Gastroesophageal sphincter (tissue), 4 donors: ENCODE measurements at regions not wholly inside any gene's neighbourhood (a gene's known extent, or its start where the extent isn't known, plus 50 kb on each side); places are given as distances from the start of the nearest gene placed in this dataset.

ENCODE experiments used
- ATAC-seq: fragments of 150-250 bp; one replicate; pipeline ENCODE4 v1.9.1; 2016; ENCODE audit warnings: mild to moderate bottlenecking, moderate library complexity
- H3K27ac ChIP-seq, 4 donors: fragments of 200-600 bp; sonication (generic) in 3 of 4; 1 replicate in 3 of 4; 2 replicates in 1 of 4; pipeline ENCODE4 v1.5.1; 2016 to 2019
- H3K27me3 ChIP-seq: fragments of 200-600 bp; sonication (generic); one replicate; pipeline ENCODE4 v1.5.1; 2019
- H3K36me3 ChIP-seq, 2 donors: fragments of 200-600 bp; sonication (generic); one replicate each; pipeline ENCODE4 v1.5.1; 2019; ENCODE audit warnings: control low read depth in 1 of 2
- H3K4me1 ChIP-seq, 3 donors: fragments of 200-600 bp; sonication (generic); 1 replicate in 2 of 3; 2 replicates in 1 of 3; pipeline ENCODE4 v1.5.1; 2016 to 2019; ENCODE audit warnings: control low read depth in 2 of 3
- H3K4me3 ChIP-seq, 2 donors: fragments of 200-600 bp; sonication (generic); one replicate each; pipeline ENCODE4 v1.5.1; 2019; ENCODE audit warnings: mild to moderate bottlenecking in 1 of 2, moderate library complexity in 1 of 2
- H3K9me3 ChIP-seq, 3 donors: fragments of 200-600 bp; sonication (generic); one replicate each; pipeline ENCODE4 v1.5.1; 2017 to 2019; ENCODE audit warnings: control low read depth in 2 of 3
- EP300 ChIP-seq: sonication (generic); formaldehyde crosslinking; IDR thresholded peaks from one replicate; pipeline ENCODE4 v1.6.1; 2017; ENCODE audit warnings: antibody characterized with exemption, mild to moderate bottlenecking
- POLR2A ChIP-seq, 2 donors: fragments of 450-650 bp; IDR thresholded peaks; one replicate each; pipeline ENCODE4 v1.6.1; 2017; ENCODE audit warnings: antibody characterized with exemption in 2 of 2, mild to moderate bottlenecking in 2 of 2, moderate library complexity in 1 of 2
- POLR2AphosphoS5 ChIP-seq: sonication (generic); formaldehyde crosslinking; IDR thresholded peaks from one replicate; pipeline ENCODE4 v1.6.1; 2017; ENCODE audit warnings: antibody characterized with exemption
- WGBS, 2 donors: methylation state at CpG; one replicate each; pipeline ENCODE4 v1.1.5; 2018; ENCODE audit warnings: low coverage in 1 of 2; 5-methylcytosine and 5-hydroxymethylcytosine counted together
- TF ChIP-seq, protein P1 (sequence below), 4 experiments: fragments of 200-600 bp in 2 of 4; fragments of 450-650 bp in 2 of 4; sonication (generic) in 1 of 4; IDR thresholded peaks; one replicate each; pipeline ENCODE4 v1.5.1; 2017 to 2019; ENCODE audit warnings: antibody characterized with exemption in 4 of 4, mild to moderate bottlenecking in 2 of 4, moderate library complexity in 2 of 4

DNA sequence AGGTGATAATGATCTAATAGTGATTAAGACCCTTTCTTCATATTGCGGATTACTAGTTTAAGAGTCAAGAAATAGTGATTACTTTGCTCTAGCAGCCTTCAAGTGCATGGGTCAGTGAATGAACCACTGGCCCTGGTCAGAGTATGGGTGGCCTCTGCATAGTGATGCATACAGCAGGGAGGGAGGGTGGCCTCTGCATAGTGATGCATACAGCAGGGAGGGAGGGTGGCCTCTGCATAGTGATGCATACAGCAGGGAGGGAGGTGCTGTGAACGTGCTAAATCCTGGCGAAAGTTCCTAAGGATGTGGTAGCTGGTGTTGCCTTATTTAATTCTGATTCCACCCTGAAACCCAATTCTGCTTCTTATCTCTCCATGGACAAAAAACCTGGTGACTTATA lies 246.7 kb upstream of the ARSJ start:
- 44 to 50% methylated on average over 2 to 3 of the region's 3 CpGs for WGBS, 2 donors

GRCh38 chr4:114226968-114227760 lies 247.7 kb upstream of the ARSJ start:
- H3K27ac ChIP-seq = no peak overlapping the region

More for the DNA sequence above, 246.7 kb upstream of the ARSJ start:
- no peak for ATAC-seq
- H3K36me3 ChIP-seq = no peaks in the 10 kb centered on the region
- H3K4me1 ChIP-seq = peaks cover 0 to 6% (median 0%) of the 10 kb centered on the region in 3 donors
- no peak for TF ChIP-seq EP300
- TF ChIP-seq POLR2AphosphoS5 = no peak
- TF ChIP-seq, protein P1, sequence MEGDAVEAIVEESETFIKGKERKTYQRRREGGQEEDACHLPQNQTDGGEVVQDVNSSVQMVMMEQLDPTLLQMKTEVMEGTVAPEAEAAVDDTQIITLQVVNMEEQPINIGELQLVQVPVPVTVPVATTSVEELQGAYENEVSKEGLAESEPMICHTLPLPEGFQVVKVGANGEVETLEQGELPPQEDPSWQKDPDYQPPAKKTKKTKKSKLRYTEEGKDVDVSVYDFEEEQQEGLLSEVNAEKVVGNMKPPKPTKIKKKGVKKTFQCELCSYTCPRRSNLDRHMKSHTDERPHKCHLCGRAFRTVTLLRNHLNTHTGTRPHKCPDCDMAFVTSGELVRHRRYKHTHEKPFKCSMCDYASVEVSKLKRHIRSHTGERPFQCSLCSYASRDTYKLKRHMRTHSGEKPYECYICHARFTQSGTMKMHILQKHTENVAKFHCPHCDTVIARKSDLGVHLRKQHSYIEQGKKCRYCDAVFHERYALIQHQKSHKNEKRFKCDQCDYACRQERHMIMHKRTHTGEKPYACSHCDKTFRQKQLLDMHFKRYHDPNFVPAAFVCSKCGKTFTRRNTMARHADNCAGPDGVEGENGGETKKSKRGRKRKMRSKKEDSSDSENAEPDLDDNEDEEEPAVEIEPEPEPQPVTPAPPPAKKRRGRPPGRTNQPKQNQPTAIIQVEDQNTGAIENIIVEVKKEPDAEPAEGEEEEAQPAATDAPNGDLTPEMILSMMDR (IDR thresholded peaks at IDR 0.05) = no peak
- no peak for TF ChIP-seq POLR2A (IDR thresholded peaks at IDR 0.05)
- H3K27me3 ChIP-seq = no peaks in the 10 kb centered on the region
- no peak overlapping the region for H3K27ac ChIP-seq
- no peaks in the 10 kb centered on the region for H3K9me3 ChIP-seq
- no peak overlapping the region for H3K4me3 ChIP-seq

GRCh38 chr4:114229706-114230105 lies 250.3 kb upstream of the ARSJ start:
- TF ChIP-seq EP300 = no peak
- no peak for TF ChIP-seq POLR2AphosphoS5
- TF ChIP-seq, protein P1 (IDR thresholded peaks at IDR 0.05) = no peak
- no peak for TF ChIP-seq POLR2A (IDR thresholded peaks at IDR 0.05)
- Histone ChIP-seq H3K9me3 (no peaks in the 10 kb centered on the region), H3K27ac (no peak overlapping the region), H3K27me3 (no peaks in the 10 kb centered on the region), H3K36me3 (no peaks in the 10 kb centered on the region), H3K4me1 (peaks cover 0 to 6% (median 0%) of the 10 kb centered on the region in 3 donors), H3K4me3 (no peak overlapping the region)
- 57 to 83% methylated on average over 3 of the region's 3 CpGs for WGBS, 2 donors
- no peak for ATAC-seq

More at GRCh38 chr4:114226968-114227760, 247.7 kb upstream of the ARSJ start:
- ATAC-seq = no peak
- WGBS, 2 donors = 84 to 86% methylated on average over 6 to 7 of the region's 7 CpGs
- TF ChIP-seq EP300 = no peak
- TF ChIP-seq, protein P1 (IDR thresholded peaks at IDR 0.05) = no peak
- TF ChIP-seq POLR2AphosphoS5 = no peak
- no peak for TF ChIP-seq POLR2A (IDR thresholded peaks at IDR 0.05)
- Histone ChIP-seq H3K9me3 (no peaks in the 10 kb centered on the region), H3K36me3 (no peaks in the 10 kb centered on the region), H3K4me3 (no peak overlapping the region), H3K27me3 (no peaks in the 10 kb centered on the region), H3K4me1 (peaks cover 0 to 6% (median 0%) of the 10 kb centered on the region in 3 donors)

GRCh38 chr4:114236171-114236769 lies 256.8 kb upstream of the ARSJ start:
- Histone ChIP-seq H3K27ac (no peak overlapping the region), H3K36me3 (no peaks in the 10 kb centered on the region), H3K9me3 (peaks cover 0 to 4% (median 0%) of the 10 kb centered on the region in 3 donors), H3K4me3 (no peak overlapping the region), H3K27me3 (no peaks in the 10 kb centered on the region), H3K4me1 (no peaks in the 10 kb centered on the region)
- ATAC-seq = no peak
- TF ChIP-seq POLR2AphosphoS5 (no peak), EP300 (no peak), POLR2A (IDR thresholded peaks at IDR 0.05) (no peak)
- TF ChIP-seq, protein P1 (IDR thresholded peaks at IDR 0.05) = no peak
- WGBS, 2 donors = 73 to 78% methylated on average over 2 of the region's 2 CpGs

- Histone ChIP-seq H3K36me3 (no peaks in the 10 kb centered on the region), H3K27me3 (no peaks in the 10 kb centered on the region), H3K4me3 (no peak overlapping the region), H3K4me1 (no peaks in the 10 kb centered on the region), H3K27ac (no peak overlapping the region), H3K9me3 (peaks cover 0 to 5% (median 0%) of the 10 kb centered on the region in 3 donors)
- TF ChIP-seq, protein P1 (IDR thresholded peaks at IDR 0.05) = no peak
- TF ChIP-seq POLR2AphosphoS5 (no peak), EP300 (no peak), POLR2A (IDR thresholded peaks at IDR 0.05) (no peak)
- ATAC-seq = no peak
These were observed 258.6 kb upstream of the ARSJ start for GRCh38 chr4:114237997-114238396.
